IPS-18c (cell line): ENCODE measurements at regions not wholly inside any gene's neighbourhood (a gene's known extent, or its start where the extent isn't known, plus 50 kb on each side); places are given as distances from the start of the nearest gene placed in this dataset.
A peak's percentile ranks its signal among the peaks of the same experiment; 100 is the strongest.
"Not testable (repeated sequence)": the region's sequence is repeated elsewhere in the genome, so short reads cannot be mapped to it uniquely, and the experiment has no call there.

Source experiments
- H3K4me3 ChIP-seq: 2 replicates; pipeline ENCODE4 v1.7.0; 2013; ENCODE audit warnings: low read depth, mild to moderate bottlenecking, low read length, moderate library complexity; ENCODE audit not compliant: insufficient read depth
- H3K9me3 ChIP-seq: one replicate; pipeline ENCODE4 v1.6.1; 2013; ENCODE audit warnings: mild to moderate bottlenecking, low read length, moderate library complexity; ENCODE audit not compliant: control insufficient read depth, insufficient read depth

- not testable (repeated sequence) for H3K9me3 ChIP-seq, H3K4me3 ChIP-seq
These were observed 318.4 kb downstream of the ZFHX3 start for GRCh38 chr16:72729552-72729951.

- Histone ChIP-seq H3K4me3 (no peak overlapping the region), H3K9me3 (no peaks in the 10 kb centered on the region)
These were observed 319.4 kb downstream of the ZFHX3 start for GRCh38 chr16:72728516-72728915.

- Histone ChIP-seq H3K4me3 (no peak overlapping the region), H3K9me3 (no peaks in the 10 kb centered on the region)
These were observed 320.4 kb downstream of the ZFHX3 start for GRCh38 chr16:72727565-72727964.

DNA sequence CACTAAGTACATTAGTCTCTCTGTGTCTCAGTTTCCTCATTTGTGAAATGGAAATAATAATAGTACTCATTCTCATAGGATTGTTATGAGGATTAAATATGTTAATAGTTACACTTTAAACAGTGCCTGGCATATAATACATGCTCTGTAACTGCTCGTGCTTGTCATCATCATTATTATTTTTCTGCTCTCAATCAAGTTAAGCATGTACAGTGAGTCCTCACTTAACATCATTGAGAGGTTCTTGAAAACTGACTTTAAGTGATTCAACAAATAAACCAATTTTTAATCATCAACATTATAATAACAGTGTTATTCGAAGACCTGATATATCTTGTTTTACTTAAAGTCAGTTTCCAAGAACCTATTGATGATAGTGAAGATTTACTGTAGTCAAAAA is 322.3 kb downstream of the ZFHX3 start:
- no peak overlapping the region for H3K4me3 ChIP-seq
- no peaks in the 10 kb centered on the region for H3K9me3 ChIP-seq

DNA sequence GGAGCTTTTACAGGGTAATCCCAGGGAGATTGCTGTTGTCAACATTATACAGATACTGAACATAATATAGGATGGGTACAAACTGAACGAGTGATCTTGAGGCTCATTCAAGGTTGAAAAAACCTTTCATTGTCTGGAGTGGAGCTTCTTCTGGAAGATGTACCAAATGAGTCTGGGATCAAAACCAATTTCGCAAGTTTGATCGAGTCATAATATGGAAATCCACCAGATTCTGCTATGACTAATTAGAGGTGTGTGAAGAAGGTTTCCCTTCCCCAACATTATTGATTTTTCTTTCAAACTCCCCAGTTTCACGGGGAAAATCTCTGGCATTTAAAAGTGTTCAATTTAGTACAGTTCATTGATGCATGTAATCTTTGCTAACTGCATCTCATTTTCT is 324.1 kb downstream of the ZFHX3 start:
- Histone ChIP-seq H3K9me3 (no peaks in the 10 kb centered on the region), H3K4me3 (no peak overlapping the region)

DNA sequence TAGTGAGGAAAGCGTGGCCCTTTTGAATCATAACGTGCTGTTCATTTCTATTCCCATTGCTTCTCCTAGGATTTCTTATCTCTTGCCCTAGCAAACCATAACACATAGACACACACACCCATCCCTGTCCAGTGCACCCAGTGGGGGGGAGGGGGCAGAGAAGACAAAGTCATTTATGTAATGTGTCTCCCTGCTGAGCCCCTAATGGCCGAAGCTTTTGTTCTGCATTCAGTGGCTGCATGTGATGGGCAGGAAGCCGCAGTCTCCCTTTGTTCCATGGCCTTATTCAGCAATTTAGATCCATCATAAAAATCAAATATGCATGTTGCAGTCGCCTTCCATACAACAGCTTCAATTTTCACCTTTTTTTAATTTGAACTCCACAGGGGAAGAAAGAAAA is 325.4 kb downstream of the ZFHX3 start:
- Histone ChIP-seq H3K9me3 (no peaks in the 10 kb centered on the region), H3K4me3 (no peak overlapping the region)

GRCh38 chr16:72721981-72722380 is 325.9 kb downstream of the ZFHX3 start:
- Histone ChIP-seq H3K4me3 (no peak overlapping the region), H3K9me3 (no peaks in the 10 kb centered on the region)

DNA sequence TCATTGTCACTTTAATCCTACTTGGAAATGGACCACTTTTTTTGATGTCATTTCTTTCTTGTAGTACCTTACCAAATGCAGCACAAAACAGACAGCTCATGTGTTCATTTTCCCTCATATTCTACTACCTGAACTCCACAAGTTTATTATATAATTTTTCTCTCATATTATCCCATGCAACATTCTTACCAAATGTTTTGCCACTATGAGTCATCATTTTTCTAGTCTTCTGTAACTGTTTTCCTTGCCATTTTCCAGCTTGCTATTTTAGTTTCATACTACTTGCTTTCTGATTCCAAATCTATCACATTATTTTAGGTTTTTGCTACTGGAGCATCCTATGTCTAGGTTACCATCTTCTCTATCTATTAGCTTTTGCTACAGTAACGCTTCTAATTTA is 332.7 kb downstream of the ZFHX3 start:
- H3K9me3 ChIP-seq = no peaks in the 10 kb centered on the region
- no peak overlapping the region for H3K4me3 ChIP-seq

DNA sequence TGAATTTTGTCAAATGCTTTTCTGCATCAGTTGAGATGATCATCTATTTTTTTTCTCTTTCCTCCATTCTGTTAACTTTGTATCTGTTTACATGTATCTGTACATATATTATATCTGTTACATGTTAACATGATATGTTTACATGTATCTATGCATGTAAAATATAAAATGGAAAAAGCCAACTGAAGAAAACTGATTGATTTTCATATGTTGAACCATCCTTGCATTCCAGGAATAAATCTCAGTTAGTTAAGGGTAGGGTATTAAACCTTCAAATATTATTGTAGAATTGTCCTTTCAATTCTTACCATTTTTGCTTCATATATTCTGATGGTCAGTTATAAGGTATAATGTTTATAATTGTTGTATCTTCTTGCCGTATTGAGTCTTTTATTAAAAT is 336.1 kb downstream of the ZFHX3 start:
- Histone ChIP-seq H3K4me3 (no peak overlapping the region), H3K9me3 (no peaks in the 10 kb centered on the region)

GRCh38 chr16:72705801-72706200 is 342.1 kb downstream of the ZFHX3 start:
- no peaks in the 10 kb centered on the region for H3K9me3 ChIP-seq
- H3K4me3 ChIP-seq = no peak overlapping the region

DNA sequence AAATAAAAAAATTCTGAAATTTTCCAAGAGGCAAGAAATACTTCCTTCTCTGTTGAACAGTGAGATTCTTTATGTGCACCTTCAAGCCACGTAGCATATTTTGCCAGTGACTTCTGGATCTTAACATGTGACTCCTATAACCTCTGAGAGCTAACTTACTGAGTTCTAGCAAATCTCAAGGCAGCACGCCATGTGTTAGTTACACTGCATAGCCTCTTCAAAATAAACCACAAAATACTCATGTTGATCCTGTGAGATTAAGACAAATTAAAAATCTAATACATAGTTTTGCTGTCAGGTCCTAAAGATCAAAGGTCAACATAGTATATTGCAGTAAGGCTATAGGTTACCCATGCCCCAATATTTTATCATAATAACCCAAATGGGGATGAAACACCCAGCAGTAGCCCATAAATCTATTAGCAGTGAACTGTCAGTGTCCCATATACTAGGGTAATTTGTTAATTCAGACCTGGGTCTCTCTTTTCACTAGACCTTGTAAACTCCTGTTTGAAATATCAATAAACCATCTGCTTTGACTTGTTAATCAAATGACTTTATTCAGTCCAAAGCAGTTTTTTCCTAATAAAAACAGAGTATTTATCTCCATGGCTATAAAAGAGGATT is 343.1 kb downstream of the ZFHX3 start:
- no peaks in the 10 kb centered on the region for H3K9me3 ChIP-seq
- no peak overlapping the region for H3K4me3 ChIP-seq

GRCh38 chr16:72689851-72690250 is 358.1 kb downstream of the ZFHX3 start:
- Histone ChIP-seq H3K4me3 (no peak overlapping the region), H3K9me3 (peaks cover 2% of the 10 kb centered on the region)

DNA sequence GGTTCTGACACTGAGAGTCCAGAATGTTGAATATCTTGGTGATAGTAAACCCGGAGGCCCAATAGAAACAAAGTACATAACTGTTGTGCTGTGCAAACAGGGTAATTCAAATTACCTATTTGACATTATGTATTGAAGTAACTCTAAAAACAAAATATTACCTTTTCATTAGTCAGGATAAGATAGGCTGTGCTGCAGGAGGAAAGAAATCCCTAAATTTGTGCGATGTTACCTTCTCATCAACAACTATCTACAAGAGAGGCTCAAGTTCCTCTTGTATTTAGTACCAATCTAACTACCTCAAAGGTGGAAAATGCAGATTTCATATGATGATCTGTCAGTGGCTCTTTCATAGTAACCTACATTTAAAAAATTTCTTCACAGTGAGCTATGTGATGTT is 367.2 kb downstream of the ZFHX3 start:
- Histone ChIP-seq H3K4me3 (no peak overlapping the region), H3K9me3 (no peaks in the 10 kb centered on the region)

DNA sequence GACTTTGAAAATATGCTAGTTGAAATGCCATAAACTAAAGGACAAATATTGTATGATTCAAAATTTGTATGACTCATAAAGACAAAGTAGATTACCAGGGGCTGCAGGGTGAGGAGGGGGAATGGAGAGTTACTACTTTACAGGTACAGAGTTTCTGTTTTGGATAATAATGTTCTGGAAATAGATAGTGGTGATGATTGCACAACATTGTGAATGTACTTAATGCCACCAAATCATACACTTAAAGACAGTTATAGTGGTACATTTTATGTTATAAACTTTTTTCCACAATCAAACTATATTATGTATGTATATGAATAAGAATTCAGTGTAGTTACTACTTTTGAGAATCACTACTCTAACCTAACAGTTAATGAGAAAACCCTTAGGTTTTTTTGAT is 368.1 kb downstream of the ZFHX3 start:
- Histone ChIP-seq H3K4me3 (no peak overlapping the region), H3K9me3 (no peaks in the 10 kb centered on the region)

DNA sequence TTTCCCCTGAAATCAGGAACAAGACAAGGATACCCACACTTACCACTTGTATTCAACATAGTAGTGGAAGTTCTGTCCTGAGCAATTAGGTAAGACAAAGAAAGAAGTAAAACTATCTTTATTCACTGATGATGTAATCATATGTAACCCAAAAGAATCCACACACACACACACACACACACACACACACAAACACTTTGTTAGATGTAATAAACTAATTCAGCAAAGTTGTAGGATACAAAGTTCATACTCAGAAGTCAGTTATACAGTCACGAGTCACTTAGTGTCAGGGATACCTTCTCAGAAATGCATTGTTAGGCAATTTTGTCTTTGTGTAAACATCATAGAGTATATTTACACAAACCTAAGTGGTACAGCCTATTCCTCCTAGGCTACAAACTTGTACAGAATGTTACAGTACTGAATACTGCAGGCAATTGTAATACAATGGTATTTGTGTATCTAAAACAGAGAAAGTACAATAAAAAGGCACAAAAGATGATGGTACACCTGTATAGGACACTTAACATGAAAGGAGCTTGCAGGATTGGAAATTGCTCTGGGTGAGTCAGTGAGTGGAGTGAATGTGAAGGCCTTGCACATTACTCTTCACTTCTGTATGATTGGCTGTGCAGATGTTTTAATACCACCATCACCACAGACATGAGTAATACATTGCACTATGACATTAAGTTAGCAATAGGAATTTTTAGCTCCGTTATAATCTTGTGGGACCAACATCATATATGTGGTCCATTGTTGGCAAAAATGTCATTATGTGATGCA is 370.1 kb downstream of the ZFHX3 start:
- Histone ChIP-seq H3K4me3 (no peak overlapping the region), H3K9me3 (no peaks in the 10 kb centered on the region)

GRCh38 chr16:72673118-72673517 is 374.8 kb downstream of the ZFHX3 start:
- no peaks in the 10 kb centered on the region for H3K9me3 ChIP-seq
- no peak overlapping the region for H3K4me3 ChIP-seq

GRCh38 chr16:72666267-72666666 is 381.7 kb downstream of the ZFHX3 start:
- no peaks in the 10 kb centered on the region for H3K9me3 ChIP-seq
- no peak overlapping the region for H3K4me3 ChIP-seq

- Histone ChIP-seq H3K9me3 (no peaks in the 10 kb centered on the region), H3K4me3 (peak overlapping the region; percentile 63; the same call in 1 of the 2 replicates)
These were observed 382.2 kb downstream of the ZFHX3 start for GRCh38 chr16:72665701-72666100.
